Neural progenitor cell (in vitro differentiated cells): ENCODE measurements at regions not wholly inside any gene's neighbourhood (a gene's known extent, or its start where the extent isn't known, plus 50 kb on each side); places are given as distances from the start of the nearest gene placed in this dataset.
A peak's percentile ranks its signal among the peaks of the same experiment; 100 is the strongest.

Source experiments
- DNase-seq: peaks from one replicate; pipeline ENCODE4 v3.0.0-alpha.2; 2016; ENCODE audit warnings: low spot score
- H2AFZ ChIP-seq: fragments of 200-600 bp; sonication (generic); replicated peaks from 2 replicates; pipeline ENCODE4 v1.6.1; 2016; ENCODE audit warnings: antibody characterized with exemption
- H3F3A ChIP-seq: fragments of 200-600 bp; sonication (generic); 2 replicates; pipeline ENCODE4 v1.6.1; 2016; ENCODE audit warnings: antibody characterized with exemption, low read depth
- H3K27ac ChIP-seq: fragments of 200-600 bp; sonication (generic); 2 replicates; pipeline ENCODE4 v1.5.1; 2016; ENCODE audit warnings: mild to moderate bottlenecking
- H3K27me3 ChIP-seq: fragments of 200-600 bp; sonication (generic); 2 replicates; pipeline ENCODE4 v1.6.1; 2016; ENCODE audit warnings: mild to moderate bottlenecking, moderate library complexity
- H3K36me3 ChIP-seq: fragments of 200-600 bp; sonication (generic); 2 replicates; pipeline ENCODE4 v1.5.1; 2016
- H3K4me1 ChIP-seq: fragments of 200-600 bp; sonication (generic); 2 replicates; pipeline ENCODE4 v1.6.1; 2016; ENCODE audit warnings: mixed run types
- H3K4me2 ChIP-seq: fragments of 200-600 bp; sonication (generic); 2 replicates; pipeline ENCODE4 v1.6.1; 2016
- H3K4me3 ChIP-seq: fragments of 200-600 bp; sonication (generic); 2 replicates; pipeline ENCODE4 v1.5.1; 2016
- H3K79me2 ChIP-seq: fragments of 200-600 bp; sonication (generic); 2 replicates; pipeline ENCODE4 v1.6.1; 2016; ENCODE audit warnings: low read depth
- H3K9ac ChIP-seq: fragments of 200-600 bp; sonication (generic); 2 replicates; pipeline ENCODE4 v1.6.1; 2016
- H3K9me3 ChIP-seq: fragments of 200-600 bp; sonication (generic); 2 replicates; pipeline ENCODE4 v1.5.1; 2016; ENCODE audit warnings: low read depth
- H4K20me1 ChIP-seq: fragments of 200-600 bp; sonication (generic); 2 replicates; pipeline ENCODE4 v1.6.1; 2016; ENCODE audit warnings: low read depth
- H3K27ac Mint-ChIP-seq: 3 replicates; pipeline ENCODE4 v1.8.0; 2021; ENCODE audit warnings: mixed read lengths
- H3K27me3 Mint-ChIP-seq: 2 replicates; pipeline ENCODE4 v1.8.0; 2022; ENCODE audit warnings: low read depth, mild to moderate bottlenecking, inconsistent platforms, moderate library complexity, mixed read lengths; ENCODE audit not compliant: insufficient read depth
- H3K36me3 Mint-ChIP-seq: 3 replicates; pipeline ENCODE4 v1.8.0; 2021; ENCODE audit warnings: mixed read lengths
- H3K4me1 Mint-ChIP-seq: 3 replicates; pipeline ENCODE4 v1.8.0; 2021; ENCODE audit warnings: mixed read lengths
- H3K4me3 Mint-ChIP-seq: 3 replicates; pipeline ENCODE4 v1.8.0; 2021; ENCODE audit warnings: mild to moderate bottlenecking, moderate library complexity, mixed read lengths
- H3K9me3 Mint-ChIP-seq: 3 replicates; pipeline ENCODE4 v1.8.0; 2020; ENCODE audit warnings: mixed read lengths
- CTCF ChIP-seq: fragments of 200-600 bp; sonication (generic); IDR thresholded peaks from 2 replicates; pipeline ENCODE4 v1.5.1; 2017; ENCODE audit warnings: antibody characterized with exemption, mild to moderate bottlenecking
- EZH2 ChIP-seq: fragments of 200-600 bp; sonication (generic); IDR thresholded peaks from 2 replicates; pipeline ENCODE4 v1.6.1; 2017; ENCODE audit warnings: antibody characterized with exemption, mild to moderate bottlenecking, moderate library complexity
- EZH2phosphoT487 ChIP-seq: fragments of 200-600 bp; sonication (generic); IDR thresholded peaks from 2 replicates; pipeline ENCODE4 v1.6.1; 2017; ENCODE audit warnings: antibody characterized with exemption

- DNase-seq: peak; percentile 53
- no peaks in the 10 kb centered on the region for H3K9me3 ChIP-seq
- no peaks in the 10 kb centered on the region for H3F3A ChIP-seq
- Mint-ChIP-seq H3K27ac (no peak overlapping the region), H3K36me3 (no peaks in the 10 kb centered on the region), H3K27me3 (peaks cover 21% of the 10 kb centered on the region), H3K4me1 (peaks cover 11% of the 10 kb centered on the region), H3K9me3 (peaks cover 9% of the 10 kb centered on the region), H3K4me3 (no peak overlapping the region)
- no peaks in the 10 kb centered on the region for H3K79me2 ChIP-seq
- H3K4me1 ChIP-seq: no peaks in the 10 kb centered on the region
- H3K27ac ChIP-seq: no peak overlapping the region
- H3K27me3 ChIP-seq: no peaks in the 10 kb centered on the region
- no peak overlapping the region for H3K9ac ChIP-seq
- no peaks in the 10 kb centered on the region for H4K20me1 ChIP-seq
- no peak overlapping the region for H3K4me3 ChIP-seq
- no peak overlapping the region for H3K4me2 ChIP-seq
- no peak overlapping the region for H2AFZ ChIP-seq
- TF ChIP-seq EZH2phosphoT487: no peak
- TF ChIP-seq EZH2: no peak
- TF ChIP-seq CTCF: no peak
- no peaks in the 10 kb centered on the region for H3K36me3 ChIP-seq
Measured at GRCh38 chr22:27654546-27655445, 146.8 kb downstream of the MN1 start.

- Histone ChIP-seq H3K27me3 (no peaks in the 10 kb centered on the region), H3K4me1 (no peaks in the 10 kb centered on the region), H3K9me3 (no peaks in the 10 kb centered on the region), H3K36me3 (no peaks in the 10 kb centered on the region), H4K20me1 (no peaks in the 10 kb centered on the region), H3K79me2 (no peaks in the 10 kb centered on the region), H2AFZ (no peak overlapping the region), H3F3A (no peaks in the 10 kb centered on the region), H3K9ac (no peak overlapping the region), H3K27ac (no peak overlapping the region), H3K4me3 (no peak overlapping the region), H3K4me2 (no peak overlapping the region)
- Mint-ChIP-seq H3K4me1 (peaks cover 8% of the 10 kb centered on the region), H3K36me3 (no peaks in the 10 kb centered on the region), H3K4me3 (no peak overlapping the region), H3K27me3 (peaks cover 17% of the 10 kb centered on the region), H3K27ac (no peak overlapping the region), H3K9me3 (peaks cover 9% of the 10 kb centered on the region)
- no peak for DNase-seq
- TF ChIP-seq CTCF: no peak
- TF ChIP-seq EZH2: no peak
- no peak for TF ChIP-seq EZH2phosphoT487
Measured at GRCh38 chr22:27655582-27656185, 145.9 kb downstream of the MN1 start.

DNA sequence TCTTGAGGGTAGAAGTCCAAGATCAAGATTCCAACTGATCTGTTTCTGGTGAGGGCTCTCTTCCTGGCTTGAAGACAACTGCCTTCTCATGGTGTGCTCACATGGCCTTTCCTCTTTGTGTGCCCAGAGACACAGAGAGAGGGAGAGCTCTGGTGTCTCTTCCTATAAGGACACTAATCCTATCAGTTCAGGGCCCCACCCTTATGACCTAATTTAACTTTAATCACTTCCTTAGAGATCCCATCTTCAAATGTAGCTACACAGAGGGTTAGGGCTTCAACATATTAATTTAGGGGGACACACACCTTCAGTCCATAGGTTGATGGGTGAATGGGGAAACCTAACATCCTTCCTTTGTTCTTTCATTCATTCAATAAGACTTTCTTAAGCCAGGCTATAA is 144.6 kb downstream of the MN1 start:
- H3K4me1 ChIP-seq: no peaks in the 10 kb centered on the region
- H2AFZ ChIP-seq: no peak overlapping the region
- no peaks in the 10 kb centered on the region for H3K79me2 ChIP-seq
- no peak overlapping the region for H3K4me2 ChIP-seq
- no peak overlapping the region for H3K4me3 Mint-ChIP-seq
- no peaks in the 10 kb centered on the region for H3K9me3 ChIP-seq
- H3K4me1 Mint-ChIP-seq: peaks cover 5% of the 10 kb centered on the region
- H4K20me1 ChIP-seq: no peaks in the 10 kb centered on the region
- no peaks in the 10 kb centered on the region for H3F3A ChIP-seq
- no peak overlapping the region for H3K27ac ChIP-seq
- no peak overlapping the region for H3K9ac ChIP-seq
- peaks cover 17% of the 10 kb centered on the region for H3K27me3 Mint-ChIP-seq
- H3K9me3 Mint-ChIP-seq: peaks cover 9% of the 10 kb centered on the region
- no peaks in the 10 kb centered on the region for H3K27me3 ChIP-seq
- TF ChIP-seq EZH2 (no peak), EZH2phosphoT487 (no peak), CTCF (no peak)
- H3K36me3 Mint-ChIP-seq: no peaks in the 10 kb centered on the region
- no peak overlapping the region for H3K4me3 ChIP-seq
- H3K27ac Mint-ChIP-seq: no peak overlapping the region
- H3K36me3 ChIP-seq: no peaks in the 10 kb centered on the region
- no peak for DNase-seq
